ENCODE measurements at regions not wholly inside any gene's neighbourhood (a gene's known extent, or its start where the extent isn't known, plus 50 kb on each side); places are given as distances from the start of the nearest gene placed in this dataset.
"Not testable (repeated sequence)": the region's sequence is repeated elsewhere in the genome, so short reads cannot be mapped to it uniquely, and the experiment has no call there.

- ATAC-seq (no peak), DNase-seq (no peak)
Observed at GRCh38 chr4:117811731-117812130, 222.6 kb upstream of the NDST3 start.

GRCh38 chr4:117814277-117815246, 219.7 kb upstream of the NDST3 start:
- no peak for ATAC-seq
- DNase-seq: no peak

GRCh38 chr4:117817301-117817700, 217.0 kb upstream of the NDST3 start:
- ATAC-seq: no peak
- DNase-seq: no peak

- ATAC-seq (no peak), DNase-seq (no peak)
Observed at GRCh38 chr4:117821834-117822233, 212.5 kb upstream of the NDST3 start.

- DNase-seq (no peak), ATAC-seq (no peak)
Observed at GRCh38 chr4:117823388-117823787, 210.9 kb upstream of the NDST3 start.

- DNase-seq (no peak), ATAC-seq (no peak)
Observed at GRCh38 chr4:117825600-117825999, 208.7 kb upstream of the NDST3 start.

- no peak for DNase-seq
- ATAC-seq: no peak
Observed at GRCh38 chr4:117831060-117831683, 203.1 kb upstream of the NDST3 start.

- DNase-seq: no peak
Observed at GRCh38 chr4:117835566-117835965, 198.7 kb upstream of the NDST3 start.

GRCh38 chr4:117844594-117844993, 189.7 kb upstream of the NDST3 start:
- DNase-seq (no peak), ATAC-seq (no peak)

More at GRCh38 chr4:117835566-117835965, 198.7 kb upstream of the NDST3 start:
- ATAC-seq: no peak

GRCh38 chr4:117845270-117845669, 189.0 kb upstream of the NDST3 start:
- DNase-seq (no peak), ATAC-seq (no peak)

- no peak for DNase-seq
- no peak for ATAC-seq
Observed at GRCh38 chr4:117847849-117848248, 186.4 kb upstream of the NDST3 start.

GRCh38 chr4:117868201-117868600, 166.1 kb upstream of the NDST3 start:
- DNase-seq (no peak), ATAC-seq (no peak)

- ATAC-seq: no peak
Observed at GRCh38 chr4:117873779-117874178, 160.5 kb upstream of the NDST3 start.

GRCh38 chr4:117874216-117874615, 160.1 kb upstream of the NDST3 start:
- DNase-seq: no peak
- no peak for ATAC-seq

More at GRCh38 chr4:117873779-117874178, 160.5 kb upstream of the NDST3 start:
- no peak for DNase-seq

- ATAC-seq: no peak
Observed at GRCh38 chr4:117889978-117890377, 144.3 kb upstream of the NDST3 start.

GRCh38 chr4:117893207-117893606, 141.1 kb upstream of the NDST3 start:
- no peak for DNase-seq

More at GRCh38 chr4:117889978-117890377, 144.3 kb upstream of the NDST3 start:
- no peak for DNase-seq

GRCh38 chr4:117898496-117898895, 135.8 kb upstream of the NDST3 start:
- no peak for DNase-seq
- ATAC-seq: no peak

More at GRCh38 chr4:117893207-117893606, 141.1 kb upstream of the NDST3 start:
- ATAC-seq: no peak

- ATAC-seq: no peak
- no peak for DNase-seq
Observed at GRCh38 chr4:117900832-117901231, 133.5 kb upstream of the NDST3 start.

GRCh38 chr4:117907646-117908045, 126.6 kb upstream of the NDST3 start:
- DNase-seq (no peak), ATAC-seq (no peak)

GRCh38 chr4:117908306-117909207, 125.7 kb upstream of the NDST3 start:
- ATAC-seq (no peak), DNase-seq (no peak)

- no peak for DNase-seq
- ATAC-seq: no peak
Observed at GRCh38 chr4:117916728-117917127, 117.6 kb upstream of the NDST3 start.

GRCh38 chr4:117922311-117922710, 112.0 kb upstream of the NDST3 start:
- not testable (repeated sequence) for ATAC-seq

More at GRCh38 chr4:117922311-117922710, 112.0 kb upstream of the NDST3 start:
- DNase-seq: not testable (repeated sequence)
